WTC11 (cell line): ENCODE measurements at regions not wholly inside any gene's neighbourhood (a gene's known extent, or its start where the extent isn't known, plus 50 kb on each side); places are given as distances from the start of the nearest gene placed in this dataset.

Source experiments
- CTCF ChIP-seq: fragments of 200-600 bp; IDR thresholded peaks from 2 replicates; pipeline ENCODE4 v1.8.0; 2022; ENCODE audit warnings: antibody characterized with exemption
- ESRRA ChIP-seq: sonication (generic); formaldehyde crosslinking; IDR thresholded peaks from 2 replicates; pipeline ENCODE4 v1.8.1; 2022; ENCODE audit warnings: mild to moderate bottlenecking, missing genetic modification reagents, borderline replicate concordance
- FOXJ3 ChIP-seq: sonication (generic); formaldehyde crosslinking; IDR thresholded peaks from 2 replicates; pipeline ENCODE4 v1.9.0; 2021; ENCODE audit warnings: missing genetic modification reagents, mild to moderate bottlenecking, borderline replicate concordance
- FOXP1 ChIP-seq: sonication (generic); formaldehyde crosslinking; IDR thresholded peaks from 2 replicates; pipeline ENCODE4 v1.8.0; 2022; ENCODE audit warnings: missing genetic modification reagents, mild to moderate bottlenecking, moderate library complexity, borderline replicate concordance
- KAT7 ChIP-seq: sonication (generic); formaldehyde crosslinking; IDR thresholded peaks from 2 replicates; pipeline ENCODE4 v1.8.1; 2023; ENCODE audit warnings: missing genetic modification reagents, mild to moderate bottlenecking, borderline replicate concordance
- RELA ChIP-seq: sonication (generic); formaldehyde crosslinking; IDR thresholded peaks from 2 replicates; pipeline ENCODE4 v1.8.1; 2022; ENCODE audit warnings: missing genetic modification reagents, mild to moderate bottlenecking, borderline replicate concordance
- SOX15 ChIP-seq: fragments of 250-450 bp; sonication (Bioruptor Pico); IDR thresholded peaks from 2 replicates; pipeline ENCODE4 v1.9.0; 2021; ENCODE audit warnings: mild to moderate bottlenecking
- TP53 ChIP-seq: sonication (generic); formaldehyde crosslinking; IDR thresholded peaks from 2 replicates; pipeline ENCODE4 v1.8.1; 2023; ENCODE audit warnings: mild to moderate bottlenecking, missing genetic modification reagents
- ZBTB21 ChIP-seq: sonication (generic); formaldehyde crosslinking; IDR thresholded peaks from 2 replicates; pipeline ENCODE4 v1.8.1; 2023; ENCODE audit warnings: mild to moderate bottlenecking, missing genetic modification reagents, borderline replicate concordance
- ZNF138 ChIP-seq: sonication (generic); formaldehyde crosslinking; conservative IDR thresholded peaks from 2 replicates; pipeline ENCODE4 v1.8.1; 2022; ENCODE audit warnings: mild to moderate bottlenecking, moderate library complexity, missing genetic modification reagents
- TF ChIP-seq, protein P1 (sequence below): sonication (generic); formaldehyde crosslinking; IDR thresholded peaks from 2 replicates; pipeline ENCODE4 v1.8.0; 2022; ENCODE audit warnings: mild to moderate bottlenecking, missing genetic modification reagents
- TF ChIP-seq, protein P2 (sequence below): sonication (generic); formaldehyde crosslinking; IDR thresholded peaks from 2 replicates; pipeline ENCODE4 v1.8.0; 2023; ENCODE audit warnings: missing genetic modification reagents, mild to moderate bottlenecking, borderline replicate concordance
- TF ChIP-seq, protein P3 (sequence below): sonication (generic); formaldehyde crosslinking; IDR thresholded peaks from 2 replicates; pipeline ENCODE4 v1.8.0; 2022; ENCODE audit warnings: mild to moderate bottlenecking, missing genetic modification reagents
- TF ChIP-seq, protein P4 (sequence below): sonication (generic); formaldehyde crosslinking; IDR thresholded peaks from 2 replicates; pipeline ENCODE4 v1.8.1; 2022; ENCODE audit warnings: low read depth, mild to moderate bottlenecking, moderate library complexity, missing genetic modification reagents, borderline replicate concordance

DNA sequence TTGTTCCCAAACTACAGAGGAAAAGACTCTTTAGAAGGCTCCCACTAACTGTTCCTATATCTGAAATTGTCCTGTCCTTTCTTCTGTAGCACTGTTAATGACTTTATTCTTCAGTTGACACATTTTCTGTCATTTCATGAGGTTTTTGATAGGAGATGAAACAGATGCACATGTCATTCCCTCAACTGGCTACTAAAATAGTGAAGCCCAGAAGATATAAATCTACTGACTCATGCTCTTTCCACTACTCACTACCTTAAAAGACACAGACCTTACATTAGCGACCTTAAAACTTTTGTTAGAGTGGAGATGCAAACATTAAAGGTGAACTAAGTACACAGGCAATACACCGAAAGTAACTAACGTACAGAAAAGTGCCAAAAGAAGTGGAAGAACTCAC lies 59.5 kb upstream of the ANKS1B start:
- TF ChIP-seq CTCF, result no peak
- no peak for TF ChIP-seq ZBTB21
- no peak for TF ChIP-seq FOXJ3 (CRISPR knock-in tag)
- TF ChIP-seq ESRRA (CRISPR knock-in tag), result no peak
- no peak for TF ChIP-seq SOX15 (CRISPR knock-in tag)
- TF ChIP-seq, protein P1, sequence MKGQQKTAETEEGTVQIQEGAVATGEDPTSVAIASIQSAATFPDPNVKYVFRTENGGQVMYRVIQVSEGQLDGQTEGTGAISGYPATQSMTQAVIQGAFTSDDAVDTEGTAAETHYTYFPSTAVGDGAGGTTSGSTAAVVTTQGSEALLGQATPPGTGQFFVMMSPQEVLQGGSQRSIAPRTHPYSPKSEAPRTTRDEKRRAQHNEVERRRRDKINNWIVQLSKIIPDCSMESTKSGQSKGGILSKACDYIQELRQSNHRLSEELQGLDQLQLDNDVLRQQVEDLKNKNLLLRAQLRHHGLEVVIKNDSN (CRISPR knock-in tag), result no peak
- TF ChIP-seq, protein P2, sequence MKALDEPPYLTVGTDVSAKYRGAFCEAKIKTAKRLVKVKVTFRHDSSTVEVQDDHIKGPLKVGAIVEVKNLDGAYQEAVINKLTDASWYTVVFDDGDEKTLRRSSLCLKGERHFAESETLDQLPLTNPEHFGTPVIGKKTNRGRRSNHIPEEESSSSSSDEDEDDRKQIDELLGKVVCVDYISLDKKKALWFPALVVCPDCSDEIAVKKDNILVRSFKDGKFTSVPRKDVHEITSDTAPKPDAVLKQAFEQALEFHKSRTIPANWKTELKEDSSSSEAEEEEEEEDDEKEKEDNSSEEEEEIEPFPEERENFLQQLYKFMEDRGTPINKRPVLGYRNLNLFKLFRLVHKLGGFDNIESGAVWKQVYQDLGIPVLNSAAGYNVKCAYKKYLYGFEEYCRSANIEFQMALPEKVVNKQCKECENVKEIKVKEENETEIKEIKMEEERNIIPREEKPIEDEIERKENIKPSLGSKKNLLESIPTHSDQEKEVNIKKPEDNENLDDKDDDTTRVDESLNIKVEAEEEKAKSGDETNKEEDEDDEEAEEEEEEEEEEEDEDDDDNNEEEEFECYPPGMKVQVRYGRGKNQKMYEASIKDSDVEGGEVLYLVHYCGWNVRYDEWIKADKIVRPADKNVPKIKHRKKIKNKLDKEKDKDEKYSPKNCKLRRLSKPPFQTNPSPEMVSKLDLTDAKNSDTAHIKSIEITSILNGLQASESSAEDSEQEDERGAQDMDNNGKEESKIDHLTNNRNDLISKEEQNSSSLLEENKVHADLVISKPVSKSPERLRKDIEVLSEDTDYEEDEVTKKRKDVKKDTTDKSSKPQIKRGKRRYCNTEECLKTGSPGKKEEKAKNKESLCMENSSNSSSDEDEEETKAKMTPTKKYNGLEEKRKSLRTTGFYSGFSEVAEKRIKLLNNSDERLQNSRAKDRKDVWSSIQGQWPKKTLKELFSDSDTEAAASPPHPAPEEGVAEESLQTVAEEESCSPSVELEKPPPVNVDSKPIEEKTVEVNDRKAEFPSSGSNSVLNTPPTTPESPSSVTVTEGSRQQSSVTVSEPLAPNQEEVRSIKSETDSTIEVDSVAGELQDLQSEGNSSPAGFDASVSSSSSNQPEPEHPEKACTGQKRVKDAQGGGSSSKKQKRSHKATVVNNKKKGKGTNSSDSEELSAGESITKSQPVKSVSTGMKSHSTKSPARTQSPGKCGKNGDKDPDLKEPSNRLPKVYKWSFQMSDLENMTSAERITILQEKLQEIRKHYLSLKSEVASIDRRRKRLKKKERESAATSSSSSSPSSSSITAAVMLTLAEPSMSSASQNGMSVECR (CRISPR knock-in tag), result no peak
- TF ChIP-seq RELA (CRISPR knock-in tag), result no peak
- TF ChIP-seq TP53 (CRISPR knock-in tag), result no peak
- TF ChIP-seq, protein P3, sequence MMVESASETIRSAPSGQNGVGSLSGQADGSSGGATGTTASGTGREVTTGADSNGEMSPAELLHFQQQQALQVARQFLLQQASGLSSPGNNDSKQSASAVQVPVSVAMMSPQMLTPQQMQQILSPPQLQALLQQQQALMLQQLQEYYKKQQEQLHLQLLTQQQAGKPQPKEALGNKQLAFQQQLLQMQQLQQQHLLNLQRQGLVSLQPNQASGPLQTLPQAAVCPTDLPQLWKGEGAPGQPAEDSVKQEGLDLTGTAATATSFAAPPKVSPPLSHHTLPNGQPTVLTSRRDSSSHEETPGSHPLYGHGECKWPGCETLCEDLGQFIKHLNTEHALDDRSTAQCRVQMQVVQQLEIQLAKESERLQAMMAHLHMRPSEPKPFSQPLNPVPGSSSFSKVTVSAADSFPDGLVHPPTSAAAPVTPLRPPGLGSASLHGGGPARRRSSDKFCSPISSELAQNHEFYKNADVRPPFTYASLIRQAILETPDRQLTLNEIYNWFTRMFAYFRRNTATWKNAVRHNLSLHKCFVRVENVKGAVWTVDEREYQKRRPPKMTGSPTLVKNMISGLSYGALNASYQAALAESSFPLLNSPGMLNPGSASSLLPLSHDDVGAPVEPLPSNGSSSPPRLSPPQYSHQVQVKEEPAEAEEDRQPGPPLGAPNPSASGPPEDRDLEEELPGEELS (CRISPR knock-in tag), result no peak
- TF ChIP-seq ZNF138 (CRISPR knock-in tag), result no peak
- TF ChIP-seq, protein P4, sequence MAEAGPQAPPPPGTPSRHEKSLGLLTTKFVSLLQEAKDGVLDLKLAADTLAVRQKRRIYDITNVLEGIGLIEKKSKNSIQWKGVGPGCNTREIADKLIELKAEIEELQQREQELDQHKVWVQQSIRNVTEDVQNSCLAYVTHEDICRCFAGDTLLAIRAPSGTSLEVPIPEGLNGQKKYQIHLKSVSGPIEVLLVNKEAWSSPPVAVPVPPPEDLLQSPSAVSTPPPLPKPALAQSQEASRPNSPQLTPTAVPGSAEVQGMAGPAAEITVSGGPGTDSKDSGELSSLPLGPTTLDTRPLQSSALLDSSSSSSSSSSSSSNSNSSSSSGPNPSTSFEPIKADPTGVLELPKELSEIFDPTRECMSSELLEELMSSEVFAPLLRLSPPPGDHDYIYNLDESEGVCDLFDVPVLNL (CRISPR knock-in tag), result no peak
- TF ChIP-seq FOXP1, result no peak
- TF ChIP-seq KAT7 (CRISPR knock-in tag), result no peak
